ENCODE measurements at regions not wholly inside any gene's neighbourhood (a gene's known extent, or its start where the extent isn't known, plus 50 kb on each side); places are given as distances from the start of the nearest gene placed in this dataset.
"Not testable (repeated sequence)": the region's sequence is repeated elsewhere in the genome, so short reads cannot be mapped to it uniquely, and the experiment has no call there.

DNA sequence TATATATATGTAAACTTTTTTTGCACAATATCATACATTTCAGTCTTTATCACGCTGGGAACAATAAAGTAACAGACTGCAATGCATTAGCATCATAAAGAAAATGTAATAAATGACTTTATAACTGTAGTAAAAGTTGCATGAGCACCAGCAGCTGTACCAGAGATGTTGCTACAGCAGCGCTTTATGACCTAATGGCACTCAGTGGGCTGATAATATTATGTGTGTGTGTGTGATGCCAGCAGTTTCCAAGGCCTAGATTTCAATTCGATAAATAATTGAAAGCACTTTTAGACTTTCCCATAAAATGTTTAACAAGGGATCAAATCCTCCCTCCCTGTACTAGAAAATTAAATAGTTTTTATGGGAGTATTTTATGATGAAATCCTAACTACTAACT, 367.6 kb upstream of the AGA start:
- no peak for ATAC-seq

DNA sequence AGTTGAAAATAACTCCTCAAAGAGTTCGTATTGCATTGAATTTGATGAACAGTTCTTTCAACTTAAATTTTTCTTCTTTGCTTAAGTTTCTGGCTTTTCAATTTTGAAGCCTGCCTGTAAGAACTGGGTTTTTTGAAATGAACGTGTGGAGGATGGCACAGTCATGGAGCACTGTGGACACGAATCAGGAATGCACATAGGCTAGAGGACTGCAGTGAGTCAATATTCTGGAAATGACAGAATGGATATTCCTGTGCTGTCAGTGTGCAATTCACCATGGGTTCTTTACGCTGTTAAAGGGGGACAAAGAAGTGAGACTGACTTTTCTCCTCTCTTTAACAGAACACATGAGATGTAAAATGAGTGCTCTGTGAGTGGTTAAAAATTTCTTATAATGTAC, 368.0 kb upstream of the AGA start:
- ATAC-seq, result no peak

- ATAC-seq, result not testable (repeated sequence)
Observed at GRCh38 chr4:177818392-177818791, 376.2 kb upstream of the AGA start.

DNA sequence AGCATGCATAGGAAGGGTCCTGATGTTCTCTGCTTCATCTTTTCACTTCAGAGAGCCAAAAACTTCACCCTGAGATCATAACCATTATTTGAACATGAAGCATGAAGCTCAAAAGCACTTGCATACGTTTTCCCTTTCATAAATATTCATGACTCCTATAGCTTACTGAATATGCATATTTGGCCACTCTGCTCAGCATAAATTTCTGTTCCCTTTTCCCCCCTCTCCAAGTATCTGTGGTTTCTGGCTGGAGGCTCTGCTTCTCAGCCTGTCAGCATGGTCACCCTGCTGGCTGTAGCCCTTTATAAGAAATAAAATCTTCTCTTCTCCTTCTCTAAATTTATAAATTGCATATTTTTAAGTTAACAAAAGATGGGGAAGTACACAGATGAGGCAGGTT, 384.7 kb upstream of the AGA start:
- no peak for ATAC-seq

DNA sequence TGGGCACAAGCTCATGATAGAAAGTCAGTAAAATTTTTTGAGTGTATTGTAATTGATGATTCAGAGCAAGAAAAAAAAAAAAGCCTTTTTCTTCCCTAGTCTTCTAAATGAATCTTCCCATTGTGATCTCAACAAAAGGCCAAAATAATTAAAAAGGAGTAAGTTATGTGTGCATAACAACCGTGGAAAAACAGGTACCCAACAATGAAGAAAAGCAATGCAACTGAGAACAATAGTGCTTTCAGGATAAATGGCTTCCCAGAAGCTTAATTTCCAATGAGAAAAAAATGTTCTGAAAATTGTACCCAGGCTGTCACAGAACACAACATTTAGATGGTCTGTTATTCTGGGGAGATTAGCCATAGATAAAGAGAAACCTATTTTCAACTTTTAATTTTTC, 399.0 kb upstream of the AGA start:
- no peak for ATAC-seq

DNA sequence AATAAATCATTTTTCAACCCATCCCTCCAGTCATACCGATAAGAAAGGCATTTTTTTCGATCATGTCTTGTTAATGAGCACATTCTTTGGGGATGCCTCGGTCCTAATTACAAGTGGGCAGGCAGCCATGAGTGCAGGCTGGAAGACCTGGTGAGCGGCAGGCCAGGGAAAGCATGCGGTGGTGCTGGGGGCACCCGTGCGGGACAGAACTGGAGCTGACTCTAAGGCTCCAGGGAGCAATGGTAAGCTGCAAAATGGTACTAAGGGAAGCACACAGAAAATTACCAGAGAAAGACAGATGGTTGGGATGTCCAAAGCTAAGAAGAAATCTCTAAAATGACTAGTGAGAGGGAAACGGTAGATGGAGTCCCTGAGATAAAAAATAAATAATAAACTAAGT, 411.0 kb upstream of the AGA start:
- no peak for ATAC-seq

GRCh38 chr4:177855507-177856197, 413.4 kb upstream of the AGA start:
- ATAC-seq, result no peak

DNA sequence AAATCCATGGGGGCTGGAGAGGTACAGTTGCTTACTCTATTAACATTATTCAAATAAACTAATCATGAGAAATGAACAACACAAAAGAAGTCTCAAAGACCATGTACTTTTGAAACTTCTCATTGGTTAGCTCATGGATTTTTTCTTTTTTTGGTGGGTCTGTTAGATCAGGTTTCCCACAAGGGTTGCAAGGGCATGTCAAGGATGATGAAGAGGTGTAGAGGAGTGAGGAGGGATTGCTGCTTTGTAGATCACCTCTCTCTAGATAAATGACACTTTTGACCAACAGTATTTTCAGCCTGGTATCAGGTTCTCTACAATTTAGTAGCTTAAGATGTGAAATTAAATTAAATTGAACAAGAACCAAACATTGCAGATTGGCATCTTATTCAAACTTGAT, 417.9 kb upstream of the AGA start:
- ATAC-seq, result no peak

DNA sequence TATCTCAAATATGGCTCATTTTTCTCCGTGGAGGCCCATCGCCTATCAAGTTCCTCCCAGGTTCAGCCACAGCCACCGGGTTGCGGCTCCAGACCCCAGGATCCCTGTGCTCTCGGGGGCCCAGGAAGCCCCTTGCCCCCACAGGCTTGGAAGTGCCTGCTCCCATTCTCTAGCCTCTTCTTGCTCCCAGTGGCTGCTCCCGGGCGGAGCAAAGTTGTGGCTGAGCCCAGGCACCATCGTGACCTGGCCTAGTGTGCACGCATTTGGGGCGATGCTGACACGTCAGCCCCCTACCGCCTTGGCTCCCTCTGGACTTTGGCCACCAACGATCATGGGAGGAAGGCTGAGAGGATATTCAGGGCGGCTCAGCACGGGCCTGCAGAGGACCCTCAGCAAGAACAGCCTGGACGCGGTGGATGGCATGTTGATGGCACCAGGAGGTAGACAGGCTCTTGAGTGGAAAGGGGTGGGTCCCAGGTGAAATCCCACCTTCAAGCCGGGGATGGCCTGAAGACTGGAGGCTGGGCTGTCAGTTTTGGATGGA, 419.4 kb upstream of the AGA start:
- ATAC-seq, result no peak

DNA sequence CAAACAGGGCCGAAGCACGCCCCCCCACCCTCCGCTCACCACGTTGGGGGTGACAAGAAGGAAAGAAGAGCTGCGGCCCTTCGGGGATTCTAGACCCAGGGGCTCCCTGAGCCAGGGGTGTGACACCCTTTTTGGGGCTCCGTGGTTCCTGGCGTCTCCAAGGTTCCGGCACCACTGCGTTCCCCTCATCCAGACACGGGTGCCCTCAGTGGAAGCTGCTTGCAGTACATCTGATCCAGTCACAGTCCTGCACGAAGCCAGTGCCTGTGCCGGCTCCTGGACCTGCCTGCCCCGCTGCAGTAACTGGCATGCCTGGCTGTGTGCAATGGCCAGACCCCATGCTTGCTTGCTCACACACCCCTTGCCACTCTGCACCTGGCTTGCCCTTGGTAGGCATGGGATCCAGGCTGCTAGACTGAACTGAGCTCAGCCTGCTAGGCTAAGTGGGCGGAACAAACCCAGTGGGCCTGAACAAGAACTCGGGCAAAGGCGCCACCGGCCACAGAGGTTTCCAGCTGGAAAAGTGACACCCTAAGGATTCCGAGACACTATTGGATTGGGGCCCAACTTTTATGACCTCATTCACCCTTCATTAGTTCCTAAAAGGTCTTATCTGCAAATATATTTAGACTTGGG, 420.4 kb upstream of the AGA start:
- ATAC-seq, result no peak

GRCh38 chr4:177879851-177880250, 437.6 kb upstream of the AGA start:
- ATAC-seq, result no peak

DNA sequence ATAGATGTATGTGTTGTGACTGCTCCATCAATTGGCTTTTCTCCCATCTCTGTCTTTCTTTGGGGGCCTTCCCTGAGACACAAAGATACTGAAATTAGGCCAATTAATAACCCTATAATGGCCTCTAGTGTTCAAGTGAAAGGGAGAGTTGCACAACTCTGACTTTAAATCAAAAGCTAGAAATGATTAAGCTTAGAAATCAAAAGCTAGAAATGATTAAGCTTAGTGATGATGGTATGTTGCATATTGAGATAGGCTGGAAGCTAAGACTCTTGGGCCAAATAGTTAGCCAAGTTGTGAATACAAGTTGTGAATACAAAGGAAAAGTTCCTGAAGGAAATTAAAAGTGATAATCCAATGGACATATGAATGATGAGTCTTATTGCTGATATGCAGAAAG, 452.9 kb upstream of the AGA start:
- no peak for ATAC-seq

GRCh38 chr4:177901786-177902185, 459.5 kb upstream of the AGA start:
- ATAC-seq, result no peak

GRCh38 chr4:177902386-177902785, 460.1 kb upstream of the AGA start:
- ATAC-seq, result no peak

DNA sequence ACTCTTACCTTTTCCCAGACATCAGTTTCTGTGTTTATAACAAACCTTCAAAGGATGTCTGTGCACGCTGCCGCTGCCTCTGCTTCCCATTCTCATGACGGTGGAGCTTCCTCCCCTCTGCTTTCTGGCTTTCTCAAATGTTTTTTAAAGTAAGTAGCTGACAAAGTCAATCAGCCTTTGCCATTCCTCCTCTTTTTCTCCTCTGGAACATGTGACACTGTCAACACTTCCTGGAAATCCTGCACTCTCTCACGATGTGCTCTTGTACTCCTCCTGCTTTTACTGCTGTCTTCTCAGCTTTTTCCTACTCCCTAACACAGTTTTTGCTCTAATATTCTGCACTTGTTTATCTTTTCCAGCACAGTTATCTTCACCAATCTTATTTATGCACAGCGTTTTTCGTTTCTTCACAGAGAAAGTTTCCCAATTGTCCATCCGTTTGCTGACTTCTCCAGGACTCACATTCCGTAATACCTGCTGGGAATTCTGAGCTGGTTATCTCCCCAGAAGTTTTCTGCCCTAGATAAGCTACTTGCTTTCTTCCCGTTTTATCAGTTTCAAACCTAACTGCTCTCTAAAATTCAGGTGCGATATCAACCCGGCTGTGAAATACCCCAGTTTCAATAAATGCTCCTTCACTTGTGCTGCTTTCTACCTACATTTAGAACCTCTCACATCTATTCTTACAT, 465.6 kb upstream of the AGA start:
- no peak for ATAC-seq

GRCh38 chr4:177921715-177922114, 479.5 kb upstream of the AGA start:
- no peak for ATAC-seq

DNA sequence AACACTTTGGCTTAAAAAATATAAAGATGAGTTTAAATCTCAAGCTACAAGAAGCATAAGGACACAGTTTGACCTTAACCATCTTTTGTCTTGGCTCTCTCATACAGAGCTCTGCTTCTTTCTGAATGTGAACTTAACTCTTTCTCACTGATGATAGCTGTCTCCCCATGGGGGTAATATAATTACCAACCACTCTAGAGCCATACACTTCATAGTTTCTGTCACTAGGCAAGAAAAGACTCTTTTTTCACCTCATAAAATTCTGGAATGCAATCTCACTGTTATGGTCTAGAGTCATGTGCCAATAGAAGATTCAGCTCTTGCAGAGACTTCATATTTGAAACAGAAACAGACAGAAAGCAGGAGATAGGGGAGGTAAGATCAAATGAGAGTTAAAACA, 481.7 kb upstream of the AGA start:
- ATAC-seq, result no peak

DNA sequence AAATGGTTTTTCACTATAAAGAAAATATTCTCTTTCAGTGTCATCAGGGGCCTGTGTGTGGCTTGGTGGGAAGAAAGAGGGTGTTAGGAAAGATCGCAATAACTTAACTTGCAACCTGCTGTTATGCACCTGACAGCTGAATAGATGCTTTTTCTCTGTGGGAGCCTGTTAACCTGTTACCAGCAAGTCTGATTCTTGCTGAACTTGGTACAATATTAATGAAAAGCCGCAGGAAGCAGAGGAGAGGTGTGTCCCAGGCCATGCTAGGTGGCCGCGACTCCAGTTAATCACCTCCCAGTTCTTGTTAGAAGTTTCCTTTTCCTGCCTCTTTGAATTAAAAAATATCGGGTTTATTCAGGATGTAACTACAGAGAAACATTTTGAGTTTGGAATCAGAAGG, 494.8 kb upstream of the AGA start:
- no peak for ATAC-seq

- ATAC-seq, result no peak
Observed at GRCh38 chr4:177938226-177938625, 496.0 kb upstream of the AGA start.

DNA sequence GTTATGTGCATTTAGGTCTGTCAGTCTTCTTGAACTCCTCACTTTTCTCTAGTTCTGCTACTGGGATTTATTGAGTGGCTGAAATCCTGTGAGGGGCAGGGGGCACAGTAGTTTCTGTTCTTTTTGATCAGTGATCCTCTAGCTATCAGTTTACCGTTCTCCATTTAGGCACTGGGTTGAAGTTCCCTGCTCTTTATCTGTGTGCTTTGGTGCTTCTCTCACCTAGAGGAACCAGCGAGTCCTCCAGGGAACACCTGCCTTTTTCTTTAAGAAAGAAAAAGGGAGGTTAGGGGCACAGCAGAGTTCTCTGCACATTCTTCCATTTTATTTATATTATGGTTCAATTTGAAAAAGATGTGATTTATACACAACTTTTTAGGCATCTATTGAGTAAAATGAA, 503.0 kb upstream of the AGA start:
- no peak for ATAC-seq

- no peak for ATAC-seq
Observed at GRCh38 chr4:177947607-177948006, 505.4 kb upstream of the AGA start.

- ATAC-seq, result no peak
Observed at GRCh38 chr4:177948853-177949252, 506.6 kb upstream of the AGA start.

GRCh38 chr4:177951026-177951425, 508.8 kb upstream of the AGA start:
- no peak for ATAC-seq

GRCh38 chr4:177952723-177953122, 510.5 kb upstream of the AGA start:
- no peak for ATAC-seq

All from activated CD4-positive, CD25-positive, alpha-beta regulatory T cell treated with anti-CD3 and anti-CD28 coated beads, Interleukin-2, amount 50 U/mL, for 24 hours (primary cell).